Retina (tissue), 1 donor: ENCODE measurements at regions not wholly inside any gene's neighbourhood (a gene's known extent, or its start where the extent isn't known, plus 50 kb on each side); places are given as distances from the start of the nearest gene placed in this dataset.

ENCODE experiments used
- DNase-seq: peaks from one replicate; pipeline ENCODE4 v3.0.0-alpha.2; 2016

GRCh38 chr9:18159254-18159653 lies 314.7 kb upstream of the ADAMTSL1 start:
- DNase-seq: no peak

- DNase-seq: no peak
Observed at GRCh38 chr9:18163146-18163545, 310.8 kb upstream of the ADAMTSL1 start.

GRCh38 chr9:18167733-18168132 lies 306.2 kb upstream of the ADAMTSL1 start:
- DNase-seq: no peak

- DNase-seq: no peak
Observed at GRCh38 chr9:18173923-18174322, 300.0 kb upstream of the ADAMTSL1 start.

- no peak for DNase-seq
Observed at GRCh38 chr9:18182636-18183035, 291.3 kb upstream of the ADAMTSL1 start.

GRCh38 chr9:18183974-18184373 lies 290.0 kb upstream of the ADAMTSL1 start:
- DNase-seq: no peak

GRCh38 chr9:18184401-18184800 lies 289.6 kb upstream of the ADAMTSL1 start:
- no peak for DNase-seq

- DNase-seq: no peak
Observed at GRCh38 chr9:18185196-18185595, 288.8 kb upstream of the ADAMTSL1 start.

GRCh38 chr9:18188971-18189370 lies 285.0 kb upstream of the ADAMTSL1 start:
- DNase-seq: no peak

GRCh38 chr9:18189871-18190670 lies 283.9 kb upstream of the ADAMTSL1 start:
- peak; percentile 14 for DNase-seq

- DNase-seq: no peak
Observed at GRCh38 chr9:18190671-18191374, 283.1 kb upstream of the ADAMTSL1 start.

GRCh38 chr9:18194316-18194715 lies 279.6 kb upstream of the ADAMTSL1 start:
- DNase-seq: no peak

GRCh38 chr9:18195223-18195622 lies 278.7 kb upstream of the ADAMTSL1 start:
- no peak for DNase-seq

- DNase-seq: no peak
Observed at GRCh38 chr9:18202924-18203323, 271.0 kb upstream of the ADAMTSL1 start.

- no peak for DNase-seq
Observed at GRCh38 chr9:18207735-18208134, 266.2 kb upstream of the ADAMTSL1 start.

GRCh38 chr9:18208166-18209059 lies 265.5 kb upstream of the ADAMTSL1 start:
- peak; percentile 40 for DNase-seq

GRCh38 chr9:18215626-18216025 lies 258.3 kb upstream of the ADAMTSL1 start:
- DNase-seq: no peak

GRCh38 chr9:18216376-18216775 lies 257.6 kb upstream of the ADAMTSL1 start:
- no peak for DNase-seq

GRCh38 chr9:18228101-18228500 lies 245.9 kb upstream of the ADAMTSL1 start:
- no peak for DNase-seq

GRCh38 chr9:18229992-18230676 lies 243.8 kb upstream of the ADAMTSL1 start:
- DNase-seq: no peak

- no peak for DNase-seq
Observed at GRCh38 chr9:18233311-18233710, 240.6 kb upstream of the ADAMTSL1 start.

- no peak for DNase-seq
Observed at GRCh38 chr9:18233776-18234445, 240.0 kb upstream of the ADAMTSL1 start.
